ENCODE measurements at regions not wholly inside any gene's neighbourhood (a gene's known extent, or its start where the extent isn't known, plus 50 kb on each side); places are given as distances from the start of the nearest gene placed in this dataset.

- in situ Hi-C loops (cut with HindIII; ENCODE audit: low pct_unique_long_range_greater_than_20kb, low sequenced_read_pairs), result no loop called here
- DNase-seq (ENCODE audit: low read depth), result no peak
Observed at GRCh38 chr2:128731994-128732650, 413.5 kb upstream of the HS6ST1 start.

GRCh38 chr2:128732976-128733431 is 414.3 kb upstream of the HS6ST1 start:
- in situ Hi-C loops (cut with HindIII; ENCODE audit: low pct_unique_long_range_greater_than_20kb, low sequenced_read_pairs), result no loop called here
- DNase-seq (ENCODE audit: low read depth), result no peak

- DNase-seq (ENCODE audit: low read depth), result no peak
- in situ Hi-C loops (cut with HindIII; ENCODE audit: low pct_unique_long_range_greater_than_20kb, low sequenced_read_pairs), result no loop called here
Observed at GRCh38 chr2:128733450-128733849, 414.8 kb upstream of the HS6ST1 start.

- in situ Hi-C loops (cut with HindIII; ENCODE audit: low pct_unique_long_range_greater_than_20kb, low sequenced_read_pairs), result no loop called here
- DNase-seq (ENCODE audit: low read depth), result no peak
Observed at GRCh38 chr2:128734521-128735295, 416.0 kb upstream of the HS6ST1 start.

GRCh38 chr2:128735296-128735960 is 416.8 kb upstream of the HS6ST1 start:
- DNase-seq (ENCODE audit: low read depth), result no peak

GRCh38 chr2:128736046-128736688 is 417.5 kb upstream of the HS6ST1 start:
- DNase-seq (ENCODE audit: low read depth), result no peak
- in situ Hi-C loops (cut with HindIII; ENCODE audit: low pct_unique_long_range_greater_than_20kb, low sequenced_read_pairs), result no loop called here

More at GRCh38 chr2:128735296-128735960, 416.8 kb upstream of the HS6ST1 start:
- in situ Hi-C loops (cut with HindIII; ENCODE audit: low pct_unique_long_range_greater_than_20kb, low sequenced_read_pairs), result no loop called here

DNA sequence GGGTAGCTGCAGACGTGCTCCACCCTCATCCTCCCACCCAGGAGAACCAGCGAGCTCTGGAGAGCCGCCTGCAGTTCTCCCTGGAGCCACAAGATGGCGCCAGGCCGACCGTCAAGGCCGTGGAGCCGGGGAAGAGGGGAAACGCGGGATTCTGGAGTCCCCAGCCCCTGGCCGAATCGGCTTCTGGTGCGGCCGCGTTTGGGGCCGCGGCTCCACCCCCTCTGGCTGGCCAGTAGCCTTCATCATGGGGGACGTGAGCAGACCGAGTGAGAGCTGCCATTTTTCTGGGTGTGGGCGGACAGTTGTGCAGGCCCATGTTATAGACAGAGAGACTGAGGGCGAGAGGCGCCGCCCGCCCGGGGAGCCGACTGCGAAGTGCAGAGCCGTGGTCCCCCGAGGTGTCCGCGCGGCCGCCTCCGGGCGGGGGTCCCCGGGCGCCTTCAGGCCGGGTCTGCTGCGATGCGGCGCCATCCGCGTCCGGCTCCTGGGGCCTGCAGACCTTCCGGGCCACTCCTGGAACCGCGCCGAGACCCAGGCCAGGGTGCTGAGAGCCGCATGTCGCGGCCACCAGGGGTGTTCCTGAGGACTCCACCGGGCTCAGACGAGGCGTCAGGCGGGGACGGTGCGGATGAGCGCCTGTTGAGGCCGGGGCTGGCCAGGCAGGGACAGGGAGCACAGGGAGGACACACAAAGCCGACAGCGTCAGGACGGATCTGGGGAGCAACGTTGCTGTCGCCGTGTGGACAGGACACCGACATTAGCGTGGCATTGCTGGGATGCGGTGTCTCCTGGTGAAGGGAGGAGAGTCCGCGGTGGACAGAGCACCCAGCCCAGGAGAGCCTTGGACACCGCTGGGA is 418.2 kb upstream of the HS6ST1 start:
- in situ Hi-C loops (cut with HindIII; ENCODE audit: low pct_unique_long_range_greater_than_20kb, low sequenced_read_pairs), result no loop called here
- peak; percentile 45 for DNase-seq (ENCODE audit: low read depth)

GRCh38 chr2:128737546-128737826 is 418.8 kb upstream of the HS6ST1 start:
- DNase-seq (ENCODE audit: low read depth), result no peak
- in situ Hi-C loops (cut with HindIII; ENCODE audit: low pct_unique_long_range_greater_than_20kb, low sequenced_read_pairs), result no loop called here

DNA sequence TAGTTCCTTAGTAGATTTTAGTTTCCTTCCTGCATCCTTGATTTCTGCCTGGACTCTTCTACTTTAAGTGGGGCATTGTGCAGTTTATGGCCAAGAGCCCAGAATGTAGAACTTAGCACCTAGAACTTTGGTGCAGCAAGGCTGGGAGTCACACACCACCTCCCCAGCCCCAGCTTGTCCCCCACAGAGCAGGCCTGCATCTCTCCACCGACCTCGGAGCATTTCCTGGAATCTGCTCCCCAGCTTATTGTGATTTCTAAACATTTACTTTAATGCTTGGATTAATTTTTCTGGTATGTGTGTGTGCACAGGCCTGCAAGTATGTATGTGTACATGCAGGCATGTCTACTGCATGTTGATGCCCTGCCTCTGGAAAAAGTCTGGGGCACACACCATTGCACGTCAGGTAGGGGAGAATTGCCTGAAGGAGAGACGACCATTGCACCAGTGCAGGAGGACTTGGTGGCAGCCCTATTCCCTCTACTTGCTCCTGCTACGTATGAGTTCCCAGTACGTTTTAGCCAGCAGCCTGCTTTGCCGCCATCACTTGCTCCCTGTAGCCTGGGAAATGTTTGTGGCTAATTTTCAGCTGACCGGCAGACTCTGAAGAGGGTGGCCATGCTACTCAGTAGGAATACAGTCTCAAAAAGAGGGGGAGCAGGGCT is 419.9 kb upstream of the HS6ST1 start:
- no peak for DNase-seq (ENCODE audit: low read depth)
- in situ Hi-C loops (cut with HindIII; ENCODE audit: low pct_unique_long_range_greater_than_20kb, low sequenced_read_pairs), result no loop called here

GRCh38 chr2:128742467-128742866 is 423.8 kb upstream of the HS6ST1 start:
- DNase-seq (ENCODE audit: low read depth), result no peak
- in situ Hi-C loops (cut with HindIII; ENCODE audit: low pct_unique_long_range_greater_than_20kb, low sequenced_read_pairs), result no loop called here

DNA sequence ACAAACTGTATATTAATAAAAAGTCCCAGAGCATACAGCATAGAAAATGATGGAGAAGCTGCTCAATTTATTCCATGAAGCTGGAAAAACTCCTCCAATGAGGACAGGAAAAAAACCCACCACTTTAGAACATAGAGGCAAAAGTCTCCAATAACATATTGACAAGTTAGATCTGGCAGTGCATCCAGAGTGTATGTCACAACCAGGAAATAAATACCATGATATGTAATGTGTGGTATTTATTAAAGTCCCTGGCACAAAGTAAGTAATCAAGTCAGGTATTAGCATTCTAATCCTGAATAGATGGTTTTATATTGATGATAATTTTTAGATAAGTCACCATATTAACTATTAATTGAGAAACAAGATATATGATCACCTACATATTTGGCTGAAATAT is 427.3 kb upstream of the HS6ST1 start:
- in situ Hi-C loops (cut with HindIII; ENCODE audit: low pct_unique_long_range_greater_than_20kb, low sequenced_read_pairs), result no loop called here
- no peak for DNase-seq (ENCODE audit: low read depth)

GRCh38 chr2:128746356-128746755 is 427.7 kb upstream of the HS6ST1 start:
- no peak for DNase-seq (ENCODE audit: low read depth)
- in situ Hi-C loops (cut with HindIII; ENCODE audit: low pct_unique_long_range_greater_than_20kb, low sequenced_read_pairs), result no loop called here

DNA sequence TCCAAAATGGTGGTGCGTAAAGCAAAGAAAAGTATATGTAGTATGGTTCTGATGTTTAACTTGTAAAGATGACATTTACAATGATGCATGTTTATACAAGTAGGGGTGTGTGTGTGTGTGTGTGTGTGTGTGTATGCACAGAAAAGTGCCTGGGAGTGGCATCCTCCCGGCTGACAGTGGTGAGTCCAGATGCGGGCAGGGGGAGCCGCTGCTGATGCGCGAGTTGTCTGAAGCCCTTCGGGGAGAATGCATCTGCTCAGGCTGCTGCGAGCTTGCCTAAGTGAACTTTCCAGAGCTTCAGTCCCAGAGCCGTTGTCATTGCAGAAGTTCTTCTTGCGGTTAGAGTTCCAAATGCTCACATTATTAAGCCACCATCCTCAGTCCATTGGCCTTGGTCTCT is 429.7 kb upstream of the HS6ST1 start:
- DNase-seq (ENCODE audit: low read depth), result no peak
- in situ Hi-C loops (cut with HindIII; ENCODE audit: low pct_unique_long_range_greater_than_20kb, low sequenced_read_pairs), result no loop called here

- in situ Hi-C loops (cut with HindIII; ENCODE audit: low pct_unique_long_range_greater_than_20kb, low sequenced_read_pairs), result no loop called here
Observed at GRCh38 chr2:128748835-128749605, 430.4 kb upstream of the HS6ST1 start.

DNA sequence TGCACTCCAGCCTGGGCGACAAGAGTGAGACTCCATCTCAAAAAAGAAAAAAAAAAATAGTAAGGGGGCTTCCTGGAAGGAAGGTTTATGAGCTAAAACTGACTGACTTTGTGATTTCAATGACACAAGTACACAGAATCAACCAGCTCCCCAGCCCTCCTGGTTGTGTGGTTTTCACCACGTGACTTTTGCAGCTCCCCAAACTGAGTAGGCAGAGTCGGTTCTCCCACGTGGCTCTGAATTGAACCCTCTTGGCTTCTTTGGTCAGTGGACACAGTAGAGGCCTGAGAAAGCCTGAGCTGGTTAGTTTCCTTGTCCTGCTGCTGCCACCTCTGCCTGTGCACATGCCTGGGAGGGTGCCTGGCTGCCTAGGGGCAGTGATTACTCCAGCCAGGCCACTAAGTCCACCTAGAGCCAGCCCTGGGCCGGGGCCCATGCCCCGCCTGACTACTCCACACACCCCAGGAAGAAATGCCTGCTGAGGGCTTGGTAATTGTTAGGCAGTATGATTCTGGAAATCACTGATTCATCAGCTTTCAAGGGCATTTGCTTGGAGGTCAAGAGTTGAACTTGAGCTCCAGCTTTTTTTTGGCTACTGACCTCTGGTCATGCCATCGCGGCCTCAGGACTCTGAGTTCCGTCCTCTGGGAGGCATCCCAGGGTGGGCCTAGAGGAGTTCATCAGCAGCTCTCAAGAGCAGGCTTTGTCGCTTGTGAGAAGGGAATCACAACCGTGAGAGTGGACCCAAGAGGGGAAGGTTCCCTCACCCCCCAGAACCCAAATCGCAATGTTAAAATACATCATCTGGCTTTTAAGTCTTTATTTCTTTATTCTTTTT is 431.9 kb upstream of the HS6ST1 start:
- in situ Hi-C loops (cut with HindIII; ENCODE audit: low pct_unique_long_range_greater_than_20kb, low sequenced_read_pairs), result no loop called here
- DNase-seq (ENCODE audit: low read depth), result no peak

More at GRCh38 chr2:128748835-128749605, 430.4 kb upstream of the HS6ST1 start:
- DNase-seq (ENCODE audit: low read depth), result no peak

DNA sequence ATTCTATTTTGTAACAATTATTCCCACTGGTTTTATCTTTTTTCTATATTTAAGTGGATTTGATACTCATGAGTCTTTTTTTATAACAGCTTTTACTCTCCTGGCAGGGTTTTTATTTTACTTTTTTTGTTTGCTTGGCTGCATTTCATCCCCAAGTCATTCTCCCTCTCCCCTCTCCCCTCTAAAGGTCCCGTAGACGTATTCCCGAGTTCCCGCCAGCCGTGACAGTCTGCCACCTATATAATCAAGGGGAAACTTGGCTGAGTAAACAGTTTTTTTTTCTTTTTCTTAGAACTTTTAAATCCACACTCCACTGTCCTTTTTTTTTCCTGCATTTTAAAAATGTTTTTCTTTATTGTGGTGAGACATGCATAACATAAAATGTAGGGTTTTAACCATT is 433.1 kb upstream of the HS6ST1 start:
- no peak for DNase-seq (ENCODE audit: low read depth)
- in situ Hi-C loops (cut with HindIII; ENCODE audit: low pct_unique_long_range_greater_than_20kb, low sequenced_read_pairs), result no loop called here

Data from Caki2 (cell line).